Heart right ventricle (tissue), 16 donors: ENCODE measurements at regions not wholly inside any gene's neighbourhood (a gene's known extent, or its start where the extent isn't known, plus 50 kb on each side); places are given as distances from the start of the nearest gene placed in this dataset.

Experiments used
- ATAC-seq, 8 donors: fragments of 200-7000 bp; cut with Tn5 transposase; one replicate each; pipeline ENCODE4 v1.9.1; 2020; ENCODE audit warnings: mild to moderate bottlenecking in 8 of 8, moderate library complexity in 8 of 8, moderate number of reproducible peaks in 1 of 8
- DNase-seq, 2 donors: peaks; one replicate each; pipeline ENCODE4 v3.0.0-alpha.2; 2020
- H3K27ac ChIP-seq, 10 donors: fragments of 200-600 bp; sonication (generic) in 2 of 10; one replicate each; pipeline versions ENCODE4 v1.5.0 to v1.8.0; 2020 to 2022; ENCODE audit warnings: mild to moderate bottlenecking in 3 of 10
- H3K27me3 ChIP-seq, 7 donors: fragments of 200-600 bp; one replicate each; pipeline ENCODE4 v1.8.0; 2021 to 2022; ENCODE audit warnings: mild to moderate bottlenecking in 2 of 7
- H3K36me3 ChIP-seq, 9 donors: fragments of 200-600 bp; sonication (generic) in 1 of 9; one replicate each; pipeline versions ENCODE4 v1.5.0 to v1.8.0; 2020 to 2022; ENCODE audit warnings: mild to moderate bottlenecking in 2 of 9
- H3K4me1 ChIP-seq, 9 donors: fragments of 200-600 bp; sonication (generic) in 1 of 9; one replicate each; pipeline versions ENCODE4 v1.5.0 to v1.8.0; 2020 to 2022; ENCODE audit warnings: mild to moderate bottlenecking in 4 of 9
- H3K4me3 ChIP-seq, 10 donors: fragments of 200-600 bp; sonication (generic) in 2 of 10; one replicate each; pipeline versions ENCODE4 v1.5.0 to v1.8.0; 2020 to 2022; ENCODE audit warnings: mild to moderate bottlenecking in 7 of 10, moderate library complexity in 2 of 10
- H3K9me3 ChIP-seq, 11 donors: fragments of 200-600 bp in 10 of 11; sonication (generic) in 2 of 11; one replicate each; pipeline versions ENCODE4 v1.5.0 to v1.8.0; 2013 to 2022; ENCODE audit warnings: mild to moderate bottlenecking in 2 of 11, control low read depth in 1 of 11, moderate library complexity in 1 of 11
- CTCF ChIP-seq, 9 donors: fragments of 200-600 bp; sonication (generic) in 2 of 9; IDR thresholded peaks; one replicate each; pipeline versions ENCODE4 v1.5.0 to v1.8.0; 2021 to 2022; ENCODE audit warnings: antibody characterized with exemption in 9 of 9, mild to moderate bottlenecking in 5 of 9, moderate library complexity in 1 of 9
- WGBS, 2 donors: extraction: QIAGEN DNeasy Blood & Tissue Kit; methylation state at CpG; one replicate each; pipeline ENCODE4 v1.1.7; 2013; ENCODE audit warnings: inconsistent platforms in 1 of 2; 5-methylcytosine and 5-hydroxymethylcytosine counted together
- intact Hi-C, 10 donors: fragments of 100-400 bp; cut with DNase I; formaldehyde crosslinking; loops; one replicate each; pipeline versions ENCODE4 v1.11.1 to v1.14.2; 2022
- donor health status: Arrhythmogenic right ventricular cardiomyopathy.
- donor health status: ischemic (EF 13 %, LVEDD 7.1; RV severe dilation, severe dysfunction).
- donor health status: healthy with polysubstance abuse.
- donor health status: DM: no; HTN: yes; CAD: no.
- donor health status: DM: no; HTN: no; CAD: no.
- donor health status: ischemic (EF 25% LVEDD 6.9; RV normal size, moderate dysfunction).
- donor health status: ischemic (EF 25% LVEDD 5.7; RV mildly dilated, moderate dysfunction).
- donor health status: healthy.
- donor health status: DM: yes; HTN: yes; CAD: no.
- donor health status: Ischemic cardiomyopathy.
- donor health status: ischemic (EF 35%, LVEDD 5.7; RV mildly dilated, moderate dysfunction).
- donor health status: nonischemic (EF 11% LVEDD 7.7; RV severe dilation, severe dysfunction).
- donor health status: DM: yes; HTN: yes; CAD: no.
- donor health status: PGD.
- donor health status: ischemic (EF 29% LVEDD 5.4; RV normal size, mild dysfunction).
- donor health status: nonischemic (EF 23%, LVEDD 6.1; RV moderate dilation, normal function).

GRCh38 chr2:122929347-122929746 lies 1095.7 kb upstream of the CNTNAP5 start:
- Histone ChIP-seq H3K27me3 (no peaks in the 10 kb centered on the region), H3K4me1 (no peaks in the 10 kb centered on the region), H3K27ac (no peak overlapping the region), H3K4me3 (no peak overlapping the region), H3K9me3 (peaks cover 0 to 46% (median 11%) of the 10 kb centered on the region in 11 donors), H3K36me3 (no peaks in the 10 kb centered on the region)
- WGBS, 2 donors = 81 to 95% methylated on average over 1 of the region's 1 CpG
- TF ChIP-seq CTCF (IDR thresholded peaks at IDR 0.05) = no peak
- DNase-seq (no peak), ATAC-seq (no peak)
- intact Hi-C loops = no loop called here

- 54 to 59% methylated on average over 2 of the region's 2 CpGs for WGBS, 2 donors
- intact Hi-C loops = no loop called here
- Histone ChIP-seq H3K4me3 (no peak overlapping the region), H3K9me3 (no peaks in the 10 kb centered on the region), H3K4me1 (no peaks in the 10 kb centered on the region), H3K27ac (no peak overlapping the region), H3K27me3 (no peaks in the 10 kb centered on the region), H3K36me3 (no peaks in the 10 kb centered on the region)
- DNase-seq = no peak
- no peak for ATAC-seq
- no peak for TF ChIP-seq CTCF (IDR thresholded peaks at IDR 0.05)
These were observed 1089.6 kb upstream of the CNTNAP5 start for GRCh38 chr2:122935506-122935905.

GRCh38 chr2:122939796-122940195 lies 1085.3 kb upstream of the CNTNAP5 start:
- Histone ChIP-seq H3K4me1 (no peaks in the 10 kb centered on the region), H3K4me3 (no peak overlapping the region), H3K27me3 (no peaks in the 10 kb centered on the region), H3K27ac (no peak overlapping the region), H3K36me3 (no peaks in the 10 kb centered on the region), H3K9me3 (no peaks in the 10 kb centered on the region)
- intact Hi-C loops = no loop called here
- ATAC-seq = no peak
- DNase-seq = no peak
- no peak for TF ChIP-seq CTCF (IDR thresholded peaks at IDR 0.05)
- WGBS, 2 donors = 61 to 66% methylated on average over 4 of the region's 4 CpGs

- no peaks in the 10 kb centered on the region for H3K4me1 ChIP-seq
- no peak for DNase-seq
- no peak overlapping the region for H3K27ac ChIP-seq
- no peaks in the 10 kb centered on the region for H3K27me3 ChIP-seq
- no peaks in the 10 kb centered on the region for H3K36me3 ChIP-seq
- WGBS, 2 donors = 71 to 89% methylated on average over 2 of the region's 2 CpGs
- peaks cover 0 to 13% (median 0%) of the 10 kb centered on the region in 11 donors for H3K9me3 ChIP-seq
- intact Hi-C loops = no loop called here
- H3K4me3 ChIP-seq = no peak overlapping the region
- no peak for ATAC-seq
- no peak for TF ChIP-seq CTCF (IDR thresholded peaks at IDR 0.05)
These were observed 1075.6 kb upstream of the CNTNAP5 start for GRCh38 chr2:122949523-122949922.

- DNase-seq = no peak
- H3K27me3 ChIP-seq = no peaks in the 10 kb centered on the region
- WGBS, 2 donors = 62 to 64% methylated on average over 4 of the region's 4 CpGs
- H3K36me3 ChIP-seq = no peaks in the 10 kb centered on the region
- no peak overlapping the region for H3K27ac ChIP-seq
- peaks cover 0 to 5% (median 0%) of the 10 kb centered on the region in 11 donors for H3K9me3 ChIP-seq
- no peak for TF ChIP-seq CTCF (IDR thresholded peaks at IDR 0.05)
- intact Hi-C loops = no loop called here
- ATAC-seq = no peak
- H3K4me3 ChIP-seq = no peak overlapping the region
- H3K4me1 ChIP-seq = no peaks in the 10 kb centered on the region
These were observed 1069.3 kb upstream of the CNTNAP5 start for GRCh38 chr2:122955776-122956175.
